Posterior vena cava (tissue), 2 donors: ENCODE measurements at regions not wholly inside any gene's neighbourhood (a gene's known extent, or its start where the extent isn't known, plus 50 kb on each side); places are given as distances from the start of the nearest gene placed in this dataset.
A peak's percentile ranks its signal among the peaks of the same experiment; 100 is the strongest.

Source experiments
- DNase-seq: peaks from one replicate; pipeline ENCODE4 v3.0.0-alpha.2; 2020; ENCODE audit warnings: low spot score
- intact Hi-C, 2 donors: fragments of 100-400 bp; cut with DNase I; formaldehyde crosslinking; loops; one replicate each; pipeline versions ENCODE4 v1.14.1 to v1.14.2; 2022 to 2023
- donor health status: DM: yes; HTN: yes; CAD: no.
- donor health status: DM: yes; HTN: yes; CAD: no.

- intact Hi-C loops, result no loop called here
- DNase-seq, result no peak
Measured at GRCh38 chr20:57073402-57073801, 193.0 kb downstream of the BMP7 start.

- intact Hi-C loops, result no loop called here
- no peak for DNase-seq
Measured at GRCh38 chr20:57074386-57074785, 192.1 kb downstream of the BMP7 start.

DNA sequence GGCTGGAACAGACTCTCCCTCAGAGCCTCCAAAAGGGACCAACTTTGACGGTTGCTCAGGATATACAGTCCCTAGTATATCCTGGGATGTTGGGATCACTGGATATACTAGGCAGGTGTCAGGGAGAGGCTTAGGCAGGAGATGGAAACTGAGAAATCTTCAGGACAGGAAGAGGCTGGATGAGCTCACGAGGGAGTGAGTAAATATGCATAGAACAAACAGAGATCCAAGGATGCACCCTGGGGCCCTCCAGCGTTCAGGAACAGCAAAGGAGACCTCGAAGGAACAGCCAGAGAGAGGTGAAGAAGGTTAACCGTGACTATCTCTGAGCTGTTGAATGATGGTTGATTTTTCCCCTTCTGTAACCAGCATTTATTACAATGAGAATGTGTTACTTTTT lies 191.3 kb downstream of the BMP7 start:
- DNase-seq, result no peak
- intact Hi-C loops, result no loop called here

DNA sequence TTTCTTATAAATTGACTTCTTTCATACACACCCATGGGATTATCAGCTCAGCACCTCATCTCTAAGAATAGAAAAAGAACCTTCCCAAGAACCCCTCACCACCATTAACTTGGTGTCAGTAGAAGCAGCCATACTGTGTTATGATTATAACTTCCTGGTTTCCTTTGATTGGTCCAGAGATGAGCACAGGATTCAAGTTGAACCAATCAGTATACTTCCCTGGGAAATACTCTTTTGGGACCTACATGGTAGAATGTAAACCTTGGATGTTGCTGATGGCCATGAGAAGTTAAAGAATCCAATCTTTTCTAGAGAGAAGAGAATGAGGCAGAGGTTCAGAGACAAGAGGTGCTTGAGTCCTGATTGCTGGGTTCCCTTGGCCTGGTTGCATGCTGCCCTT lies 190.8 kb downstream of the BMP7 start:
- DNase-seq, result no peak
- intact Hi-C loops, result no loop called here

- DNase-seq, result no peak
- intact Hi-C loops, result no loop called here
Measured at GRCh38 chr20:57076152-57076652, 190.2 kb downstream of the BMP7 start.

DNA sequence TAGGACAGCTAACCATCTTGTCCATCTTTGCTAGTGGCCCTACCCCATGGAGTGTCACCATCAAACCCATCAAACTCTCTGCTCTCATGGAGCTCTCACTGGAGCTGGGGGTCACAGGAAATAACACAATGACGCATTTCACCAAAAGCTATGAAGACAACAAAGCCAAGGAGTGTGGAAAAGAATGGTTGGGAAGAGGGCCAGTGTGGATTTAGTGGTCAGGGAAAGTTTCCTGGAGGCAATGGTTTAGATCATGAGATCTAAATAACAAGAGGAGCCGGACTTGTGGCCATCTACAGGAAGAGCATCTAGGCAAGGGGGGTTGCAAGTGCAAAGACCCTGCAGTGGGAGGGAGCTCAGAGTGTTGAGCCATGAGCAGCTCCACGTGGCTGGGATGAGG lies 189.5 kb downstream of the BMP7 start:
- intact Hi-C loops, result no loop called here
- DNase-seq, result no peak

DNA sequence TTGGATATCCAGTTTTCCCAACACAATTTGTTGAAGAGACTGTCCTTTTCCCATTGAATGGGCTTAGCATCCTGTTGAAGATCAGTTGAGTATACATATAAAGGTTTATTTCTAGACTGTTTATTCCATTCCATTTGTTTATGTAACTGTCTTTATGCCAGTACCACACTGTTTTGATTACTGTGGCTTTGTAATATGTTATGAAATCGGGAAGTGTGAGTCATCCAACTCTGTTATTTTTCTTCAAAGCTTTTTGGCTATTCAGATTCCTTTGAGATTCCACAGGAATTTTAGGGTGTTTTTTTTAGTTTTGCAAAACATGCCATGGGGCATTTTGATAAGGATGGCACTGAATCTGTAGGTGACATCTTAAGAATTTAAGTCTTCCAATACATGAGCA lies 188.3 kb downstream of the BMP7 start:
- no peak for DNase-seq
- intact Hi-C loops, result no loop called here

DNA sequence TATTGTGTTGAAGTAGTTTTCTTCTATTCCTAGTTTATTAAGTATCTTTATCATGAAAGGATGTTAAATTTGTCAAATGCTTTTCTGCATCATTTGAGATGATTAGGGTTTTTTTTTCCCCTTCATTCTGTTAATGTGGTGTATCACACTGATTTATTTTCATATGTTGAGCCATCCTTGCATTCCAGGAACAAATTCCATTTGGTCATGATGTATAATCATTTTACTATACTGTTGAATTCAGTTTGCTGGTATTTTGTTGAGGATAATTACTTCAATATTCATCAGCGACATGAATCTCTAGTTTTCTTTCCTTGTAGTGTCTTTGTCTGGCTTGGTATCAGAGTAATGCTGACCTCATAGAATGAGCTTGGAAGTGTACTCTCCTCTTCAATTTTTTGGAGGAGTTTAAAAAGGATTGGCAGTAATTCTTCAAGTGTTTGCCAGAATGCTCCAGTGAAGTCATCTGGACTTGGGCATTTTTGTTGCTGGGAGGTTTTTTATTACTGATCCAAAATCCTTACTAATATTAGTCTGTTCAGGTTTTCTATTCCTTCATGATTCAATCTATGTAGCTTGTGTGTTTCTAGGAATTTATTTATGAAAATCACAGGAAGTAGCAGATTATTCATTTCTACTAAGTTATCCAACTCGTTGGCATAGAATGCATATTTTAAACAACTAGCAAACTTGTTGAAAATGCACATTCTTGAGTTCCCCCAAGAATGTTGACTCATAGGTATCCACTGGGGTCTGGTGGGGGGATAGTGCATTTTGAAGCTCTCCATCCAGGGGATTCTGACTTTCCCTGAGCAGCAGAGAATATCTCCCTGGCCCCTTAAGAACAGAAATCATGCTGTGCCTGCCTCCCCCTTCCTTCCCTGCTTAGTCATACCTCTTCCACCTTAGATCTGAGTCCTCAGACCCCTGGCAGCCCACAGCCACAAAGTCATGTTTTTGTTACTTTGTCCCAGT lies 187.1 kb downstream of the BMP7 start:
- intact Hi-C loops, result no loop called here
- DNase-seq, result no peak

- no peak for DNase-seq
- intact Hi-C loops, result no loop called here
Measured at GRCh38 chr20:57080796-57081195, 185.6 kb downstream of the BMP7 start.

GRCh38 chr20:57082357-57082945 lies 184.0 kb downstream of the BMP7 start:
- intact Hi-C loops, result no loop called here
- DNase-seq, result peak; percentile 56

DNA sequence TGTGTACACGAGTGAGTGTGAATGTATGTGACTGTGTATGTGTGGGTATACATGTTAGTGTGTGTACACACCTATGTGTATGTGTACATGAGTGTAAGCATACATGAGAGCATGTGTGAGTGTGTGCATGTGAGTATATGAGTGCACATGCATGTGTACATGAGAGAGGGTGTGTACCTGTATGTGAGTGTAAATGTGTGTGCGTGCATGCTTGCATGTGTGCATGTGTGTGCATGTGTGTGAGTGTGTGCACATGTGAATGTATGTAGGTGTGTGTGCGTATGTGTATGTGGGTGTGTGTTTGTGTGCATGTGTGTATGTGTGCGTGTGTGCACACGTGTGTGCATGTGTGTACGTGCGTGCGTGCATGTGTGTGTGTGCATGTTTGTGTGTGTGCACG lies 183.4 kb downstream of the BMP7 start:
- peak; percentile 30 for DNase-seq
- intact Hi-C loops, result no loop called here

DNA sequence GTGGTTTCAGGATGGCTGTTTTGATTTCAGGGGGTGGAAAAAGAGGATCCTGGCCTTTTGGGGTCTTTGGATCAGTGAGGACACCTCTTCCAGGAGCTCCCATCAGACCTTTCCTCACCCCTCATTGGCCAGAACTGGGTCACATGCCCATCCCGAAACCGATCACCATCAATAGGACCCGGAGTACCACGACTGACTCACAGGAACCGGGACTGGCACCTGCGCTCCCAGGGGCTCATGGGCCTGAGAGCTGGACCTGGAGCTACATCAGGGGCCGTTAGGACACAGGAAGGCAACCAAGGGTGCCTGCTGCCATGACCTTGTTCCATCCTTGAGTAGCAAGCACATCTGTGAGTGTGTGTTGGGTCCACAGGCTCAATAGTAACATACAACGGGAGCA lies 180.4 kb downstream of the BMP7 start:
- intact Hi-C loops, result no loop called here
- peak; percentile 68 for DNase-seq

GRCh38 chr20:57087102-57087501 lies 179.3 kb downstream of the BMP7 start:
- intact Hi-C loops, result no loop called here
- peak; percentile 47 for DNase-seq

DNA sequence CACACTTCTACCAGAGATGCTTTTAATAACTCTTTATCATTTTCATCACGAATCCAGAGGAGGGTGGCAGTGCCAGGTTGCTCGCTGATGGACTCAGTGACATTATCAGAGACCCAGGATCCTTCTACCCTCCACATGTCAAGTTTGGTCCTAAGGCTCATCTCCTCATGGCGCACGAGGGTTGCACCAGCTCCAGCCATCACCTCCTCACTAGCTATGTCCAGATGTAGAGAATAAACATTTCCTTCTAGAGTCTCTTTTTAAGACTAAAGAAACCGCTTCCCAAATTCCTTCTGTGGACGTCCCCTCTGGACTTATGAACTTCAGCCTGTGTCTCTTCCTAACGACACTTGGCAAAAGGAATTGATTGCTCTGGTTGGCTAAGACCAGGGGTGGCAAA lies 178.7 kb downstream of the BMP7 start:
- intact Hi-C loops, result no loop called here
- peak; percentile 32 for DNase-seq

- intact Hi-C loops, result no loop called here
- DNase-seq, result peak; percentile 3
Measured at GRCh38 chr20:57088436-57088835, 178.0 kb downstream of the BMP7 start.

GRCh38 chr20:57089699-57090144 lies 176.7 kb downstream of the BMP7 start:
- DNase-seq, result peak; percentile 85
- intact Hi-C loops, result loop anchor here in 1 of 2 donors (5.0 kb wide), 1 partner anchor 258 kb away; no protein-coding TSS in a partner anchor

GRCh38 chr20:57090590-57091560 lies 175.6 kb downstream of the BMP7 start:
- intact Hi-C loops, result loop anchor here in 1 of 2 donors (5.0 kb wide), 1 partner anchor 256 kb away; no protein-coding TSS in a partner anchor
- DNase-seq, result peak; percentile 26

DNA sequence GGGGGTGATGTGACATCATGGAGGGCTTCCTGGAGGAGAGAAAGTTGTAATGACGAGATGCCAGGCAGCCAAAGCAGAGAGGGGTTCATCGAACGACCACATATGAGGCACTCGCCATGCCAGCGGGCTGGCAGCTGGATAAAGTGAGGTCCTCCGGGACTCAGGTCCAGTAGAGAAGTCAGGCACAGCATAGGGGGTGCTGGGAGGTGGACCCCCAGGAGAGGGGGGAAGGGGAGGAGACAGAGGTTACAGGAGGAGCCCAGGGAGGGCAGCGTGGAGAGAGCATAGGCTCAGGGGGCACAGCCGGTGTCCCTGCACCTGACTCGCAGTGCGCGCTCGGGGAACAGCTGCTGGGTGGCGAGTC lies 174.7 kb downstream of the BMP7 start:
- no peak for DNase-seq
- intact Hi-C loops, result loop anchor here in 1 of 2 donors (5.0 kb wide), 1 partner anchor 256 kb away; no protein-coding TSS in a partner anchor
